HG03378 (cell line): ENCODE measurements at regions not wholly inside any gene's neighbourhood (a gene's known extent, or its start where the extent isn't known, plus 50 kb on each side); places are given as distances from the start of the nearest gene placed in this dataset.

Experiments
- ATAC-seq: cut with Tn5 transposase; IDR thresholded peaks from one replicate; pipeline ENCODE4 v1.9.1; 2021; ENCODE audit warnings: mild to moderate bottlenecking, moderate library complexity; ENCODE audit not compliant: unreplicated experiment

- no peak for ATAC-seq
Measured at GRCh38 chr2:7826656-7827055, 855.2 kb upstream of the ID2 start.

- no peak for ATAC-seq
Measured at GRCh38 chr2:7829241-7829640, 852.6 kb upstream of the ID2 start.

GRCh38 chr2:7830616-7831015, 851.2 kb upstream of the ID2 start:
- ATAC-seq = no peak

- ATAC-seq = no peak
Measured at GRCh38 chr2:7835151-7835550, 846.7 kb upstream of the ID2 start.

GRCh38 chr2:7835693-7836680, 845.9 kb upstream of the ID2 start:
- peak; percentile 97 for ATAC-seq

- ATAC-seq = no peak
Measured at GRCh38 chr2:7837237-7837760, 844.6 kb upstream of the ID2 start.

- no peak for ATAC-seq
Measured at GRCh38 chr2:7838669-7839068, 843.2 kb upstream of the ID2 start.

- ATAC-seq = no peak
Measured at GRCh38 chr2:7840651-7841380, 841.0 kb upstream of the ID2 start.

GRCh38 chr2:7841751-7842150, 840.1 kb upstream of the ID2 start:
- no peak for ATAC-seq

GRCh38 chr2:7844414-7844965, 837.4 kb upstream of the ID2 start:
- ATAC-seq = no peak

- no peak for ATAC-seq
Measured at GRCh38 chr2:7845332-7845731, 836.5 kb upstream of the ID2 start.

- no peak for ATAC-seq
Measured at GRCh38 chr2:7846607-7847006, 835.2 kb upstream of the ID2 start.

GRCh38 chr2:7847321-7847720, 834.5 kb upstream of the ID2 start:
- no peak for ATAC-seq

- ATAC-seq = no peak
Measured at GRCh38 chr2:7849027-7849426, 832.8 kb upstream of the ID2 start.

GRCh38 chr2:7849531-7849930, 832.3 kb upstream of the ID2 start:
- no peak for ATAC-seq

GRCh38 chr2:7852546-7852945, 829.3 kb upstream of the ID2 start:
- ATAC-seq = no peak

- ATAC-seq = no peak
Measured at GRCh38 chr2:7857904-7858303, 824.0 kb upstream of the ID2 start.

- no peak for ATAC-seq
Measured at GRCh38 chr2:7858624-7859023, 823.2 kb upstream of the ID2 start.

GRCh38 chr2:7860693-7861092, 821.2 kb upstream of the ID2 start:
- no peak for ATAC-seq

GRCh38 chr2:7861910-7862702, 819.8 kb upstream of the ID2 start:
- ATAC-seq = no peak

- ATAC-seq = no peak
Measured at GRCh38 chr2:7866104-7866503, 815.8 kb upstream of the ID2 start.
